HG03558 (cell line): ENCODE measurements at regions not wholly inside any gene's neighbourhood (a gene's known extent, or its start where the extent isn't known, plus 50 kb on each side); places are given as distances from the start of the nearest gene placed in this dataset.
A peak's percentile ranks its signal among the peaks of the same experiment; 100 is the strongest.

Experiments used
- ATAC-seq: cut with Tn5 transposase; IDR thresholded peaks from one replicate; pipeline ENCODE4 v1.9.1; 2021; ENCODE audit warnings: moderate number of reproducible peaks; ENCODE audit not compliant: unreplicated experiment; ENCODE audit errors: extremely low read depth

- ATAC-seq: no peak
Measured at GRCh38 chr4:100086766-100087431, 103.4 kb downstream of the DDIT4L start.

DNA sequence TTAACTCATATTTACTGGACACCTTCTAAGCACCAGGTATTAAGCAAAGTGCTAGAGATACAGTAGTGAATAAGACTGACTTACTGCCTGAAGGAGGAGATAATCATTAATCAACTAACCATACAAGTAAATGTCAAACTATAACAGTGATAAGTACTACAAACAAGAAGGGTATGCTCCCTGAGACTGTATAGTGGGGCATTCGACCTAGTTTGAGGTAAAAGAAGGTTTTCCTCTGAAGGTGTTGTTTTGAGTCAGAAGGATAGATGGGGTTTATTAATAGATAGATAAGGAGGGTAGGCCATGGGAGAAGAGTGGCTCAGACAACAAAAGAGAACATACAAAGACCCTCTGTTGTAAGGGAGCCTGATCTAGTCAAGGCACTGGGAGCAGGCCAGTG lies 105.4 kb downstream of the DDIT4L start:
- ATAC-seq: no peak

- ATAC-seq: no peak
Measured at GRCh38 chr4:100083289-100083688, 107.0 kb downstream of the DDIT4L start.

DNA sequence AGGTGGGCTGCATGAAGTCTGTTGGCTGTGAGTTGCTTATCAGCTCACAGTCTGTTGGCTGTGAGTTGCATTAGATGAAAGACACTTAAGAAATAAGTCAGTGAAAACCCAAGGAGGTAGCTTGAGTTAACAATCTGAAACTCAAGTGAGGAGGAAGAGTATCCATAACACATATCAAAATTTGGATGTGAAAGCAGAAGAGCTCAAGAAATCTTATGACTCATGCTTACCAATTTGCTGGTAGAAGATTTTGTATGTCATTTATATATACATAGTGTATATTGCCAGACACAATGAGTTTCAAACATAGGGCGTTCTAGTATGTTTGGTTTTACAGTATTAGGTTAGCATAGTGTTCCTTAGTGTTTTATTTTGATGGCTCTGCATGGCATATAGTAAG lies 107.4 kb downstream of the DDIT4L start:
- ATAC-seq: peak; percentile 37

DNA sequence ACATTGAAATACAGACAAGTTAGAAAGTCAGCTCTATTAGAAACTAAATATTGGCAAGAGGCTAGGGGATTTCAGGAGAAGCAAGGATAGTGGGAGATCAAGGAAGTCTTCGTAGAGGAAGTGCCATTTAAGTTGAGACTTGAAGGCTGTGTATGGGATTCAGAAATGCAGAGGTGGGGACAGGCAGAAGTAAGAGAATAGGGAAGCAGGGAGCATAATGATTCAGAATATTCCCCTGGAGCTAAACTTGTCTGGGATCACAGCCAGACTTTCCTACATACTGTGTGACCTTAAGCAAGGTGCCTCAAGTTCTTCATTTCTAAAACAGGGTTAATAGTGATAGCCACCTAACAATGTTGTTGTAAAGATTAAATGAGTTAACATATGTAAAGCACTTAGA lies 108.8 kb downstream of the DDIT4L start:
- no peak for ATAC-seq

GRCh38 chr4:100079264-100079663 lies 111.0 kb downstream of the DDIT4L start:
- ATAC-seq: no peak

DNA sequence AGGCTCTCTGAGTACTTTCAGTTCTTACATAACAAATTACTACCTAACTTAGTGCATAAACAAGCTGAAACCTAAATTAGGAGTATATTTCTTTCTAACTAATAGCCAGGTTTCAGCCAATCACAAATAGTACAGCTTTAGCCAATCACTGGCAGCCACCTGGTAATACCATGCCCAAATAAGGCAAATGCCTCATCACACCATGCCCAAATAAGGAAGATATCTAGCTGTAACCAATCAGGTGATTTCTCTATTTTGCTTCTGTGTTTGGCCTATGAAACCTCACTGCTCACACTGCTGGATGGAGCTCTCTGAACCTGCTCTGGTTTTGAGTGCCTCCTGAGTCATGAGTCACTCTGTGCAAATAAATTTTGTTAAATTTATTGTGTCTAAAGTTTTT lies 113.5 kb downstream of the DDIT4L start:
- no peak for ATAC-seq

DNA sequence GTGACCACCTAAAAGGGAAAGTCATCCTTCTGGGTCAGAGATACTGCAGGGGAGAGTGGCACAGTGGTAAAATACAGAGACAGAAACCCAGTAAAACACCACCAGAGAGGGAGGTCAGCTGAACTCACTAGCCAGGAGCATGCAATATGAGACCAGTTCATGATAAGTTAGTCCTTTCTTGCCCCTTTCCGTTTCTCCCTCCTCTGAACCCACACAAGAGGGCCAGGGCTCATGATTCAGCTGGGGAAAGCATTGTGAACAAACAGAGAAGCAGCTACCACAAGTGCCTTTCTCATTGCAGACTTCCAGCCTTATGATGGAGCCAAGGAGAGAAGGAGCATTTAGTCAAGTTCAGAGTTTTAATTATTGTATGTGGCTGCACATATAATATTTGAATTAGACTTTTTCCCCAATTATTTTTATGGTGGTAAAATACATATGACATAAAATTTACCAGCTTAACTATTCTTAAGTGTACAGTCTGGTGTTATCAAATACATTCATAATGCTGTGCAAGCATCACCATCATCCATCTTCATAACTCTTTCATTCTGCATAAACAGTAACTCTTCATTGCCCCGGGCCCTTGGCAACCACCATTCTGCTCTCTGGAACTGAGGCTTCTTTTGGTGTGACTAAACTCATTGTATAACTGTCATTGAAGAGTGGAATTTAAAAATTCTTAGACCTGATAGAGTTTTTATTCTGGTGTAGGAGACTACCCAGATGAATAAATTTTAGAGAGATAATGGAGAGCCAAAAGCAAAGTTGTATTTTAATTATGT lies 114.6 kb downstream of the DDIT4L start:
- ATAC-seq: no peak

GRCh38 chr4:100075056-100075455 lies 115.2 kb downstream of the DDIT4L start:
- ATAC-seq: no peak

GRCh38 chr4:100071506-100071905 lies 118.8 kb downstream of the DDIT4L start:
- ATAC-seq: no peak

DNA sequence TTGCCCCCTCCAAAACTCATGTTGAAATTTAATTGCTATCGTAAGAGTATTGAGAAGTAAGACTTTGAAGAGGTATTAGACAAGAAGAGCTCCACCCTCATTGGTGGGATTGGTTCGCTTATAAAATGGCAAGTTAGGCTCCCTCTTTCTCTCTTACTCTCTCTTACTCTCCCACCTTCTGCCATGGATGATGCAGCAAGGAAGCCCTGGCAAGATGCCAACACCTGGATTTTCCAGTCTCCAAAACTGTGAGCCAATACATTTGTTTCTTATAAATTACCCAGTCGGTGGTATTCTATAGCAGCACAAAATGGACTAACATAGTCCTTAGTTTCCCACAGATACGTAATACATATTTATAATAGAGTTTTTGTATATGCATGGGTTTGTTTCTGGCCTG lies 119.4 kb downstream of the DDIT4L start:
- ATAC-seq: no peak

DNA sequence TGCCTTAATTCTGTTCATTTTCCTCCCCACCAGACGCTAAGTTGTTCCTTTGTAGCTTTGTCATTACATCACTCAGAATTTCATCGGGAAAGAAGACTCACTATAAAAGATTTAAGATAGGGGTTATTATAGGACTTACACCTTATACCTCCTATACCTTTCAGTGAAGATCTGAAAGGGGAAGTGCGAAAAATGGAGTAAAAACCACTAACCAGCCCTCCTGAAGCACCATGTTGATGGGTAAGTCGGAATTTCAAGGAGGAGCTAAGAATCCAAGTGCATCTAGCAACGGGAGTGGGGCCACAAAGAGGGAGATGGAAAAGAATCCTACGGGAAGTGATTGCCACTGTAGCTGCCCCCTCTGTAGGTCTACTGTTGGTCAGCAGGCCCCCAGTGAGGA lies 119.1 kb upstream of the H2AZ1 start:
- no peak for ATAC-seq

DNA sequence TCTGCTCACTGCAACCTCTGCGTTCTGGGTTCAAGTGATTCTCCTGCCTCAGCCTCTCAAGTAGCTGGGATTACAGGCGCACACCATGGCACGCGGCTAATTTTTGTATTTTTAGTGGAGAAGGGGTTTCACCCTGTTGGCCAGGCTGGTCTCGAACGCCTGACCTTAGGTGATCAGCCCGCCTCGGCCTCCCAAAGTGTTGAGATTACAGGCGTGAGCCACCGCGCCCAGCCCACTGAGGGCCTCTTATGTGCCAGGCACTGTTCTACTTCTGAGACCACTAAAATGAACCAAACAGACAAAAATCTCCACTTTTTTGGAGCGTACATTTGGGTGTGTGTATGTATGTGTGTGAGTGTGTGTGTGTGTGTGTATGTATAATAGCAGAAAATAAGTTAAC lies 117.2 kb upstream of the H2AZ1 start:
- ATAC-seq: no peak

DNA sequence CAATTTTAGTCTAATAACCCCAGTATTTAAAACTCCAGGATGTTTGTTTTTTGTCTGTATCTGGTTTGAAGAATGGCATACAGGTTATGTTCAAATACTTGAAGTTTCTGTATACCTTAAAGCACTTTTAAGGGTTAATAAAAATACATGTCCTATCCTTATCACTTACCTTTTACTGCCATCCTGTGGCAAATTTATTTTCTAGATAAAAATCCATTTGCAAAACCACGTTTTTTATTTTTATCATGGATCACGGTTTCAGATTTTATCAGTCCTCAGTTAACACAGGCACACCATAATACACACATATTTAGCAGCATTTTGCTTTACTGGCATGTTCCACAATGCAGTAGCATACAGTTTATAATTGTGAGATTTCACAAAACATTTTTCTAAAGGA lies 113.3 kb upstream of the H2AZ1 start:
- ATAC-seq: no peak

DNA sequence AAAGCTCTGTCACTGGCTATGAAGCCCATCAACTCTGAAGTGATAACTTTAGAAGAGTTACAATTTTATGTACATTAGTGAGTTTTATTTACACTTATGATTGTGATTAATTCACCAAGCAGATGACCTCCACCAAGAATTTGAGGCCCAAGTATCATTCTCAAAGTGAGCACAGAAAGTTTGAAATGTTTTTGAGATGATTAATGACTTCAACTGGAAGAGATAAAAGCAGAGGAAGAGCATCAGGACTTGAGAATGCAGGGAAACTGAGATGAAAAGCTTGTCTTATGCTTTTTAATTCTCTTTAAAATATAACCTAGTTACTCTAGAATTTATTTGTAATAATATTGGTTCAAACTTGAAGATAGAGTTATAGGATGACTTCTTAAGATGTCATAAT lies 112.8 kb upstream of the H2AZ1 start:
- ATAC-seq: no peak

DNA sequence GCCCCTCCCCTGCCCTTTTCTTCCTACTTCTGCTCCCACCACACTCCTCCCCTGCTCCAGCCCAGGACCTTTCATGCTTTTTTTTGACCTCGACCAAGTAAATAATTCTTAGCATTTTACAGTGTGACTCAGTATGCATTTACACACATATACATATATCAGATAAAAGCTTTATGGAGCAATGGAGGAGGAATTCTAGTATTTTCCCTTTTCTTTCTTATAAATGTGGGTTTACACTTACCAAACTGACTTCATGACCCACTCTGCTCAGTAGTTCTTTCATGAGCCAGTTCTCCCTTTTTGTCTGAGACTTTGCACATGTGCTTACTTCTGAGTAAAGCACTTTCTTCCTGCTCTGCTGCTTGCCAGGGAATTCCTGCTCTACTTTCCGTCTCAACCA lies 111.8 kb upstream of the H2AZ1 start:
- ATAC-seq: no peak

GRCh38 chr4:100060765-100061416 lies 110.8 kb upstream of the H2AZ1 start:
- ATAC-seq: peak; percentile 82

GRCh38 chr4:100059467-100059866 lies 109.4 kb upstream of the H2AZ1 start:
- ATAC-seq: no peak

- ATAC-seq: no peak
Measured at GRCh38 chr4:100056701-100057100, 106.6 kb upstream of the H2AZ1 start.

- ATAC-seq: no peak
Measured at GRCh38 chr4:100054071-100054470, 104.0 kb upstream of the H2AZ1 start.

GRCh38 chr4:100049872-100050271 lies 99.8 kb upstream of the H2AZ1 start:
- no peak for ATAC-seq
